HepG2 (cell line): ENCODE measurements at regions not wholly inside any gene's neighbourhood (a gene's known extent, or its start where the extent isn't known, plus 50 kb on each side); places are given as distances from the start of the nearest gene placed in this dataset.

Source experiments
- BCL6 ChIP-seq: IDR thresholded peaks from 2 replicates; pipeline ENCODE4 v1.6.1; 2016; ENCODE audit warnings: missing genetic modification reagents, missing compliant biosample characterization
- GFI1 ChIP-seq: sonication (generic); formaldehyde crosslinking; IDR thresholded peaks from 2 replicates; pipeline ENCODE4 v1.5.0; 2020; ENCODE audit warnings: missing genetic modification reagents, mild to moderate bottlenecking, borderline replicate concordance
- HNF4G ChIP-seq, 2 experiments: sonication (generic) in 1 of 2; formaldehyde crosslinking in 1 of 2; IDR thresholded peaks; 2 replicates each; pipeline versions ENCODE4 v1.4.0 to v1.6.1; 2011 to 2020; ENCODE audit warnings: borderline replicate concordance in 2 of 2, low read depth in 2 of 2, mild to moderate bottlenecking in 2 of 2, low read length in 1 of 2, missing genetic modification reagents in 1 of 2, moderate library complexity in 1 of 2
- PPARG ChIP-seq: conservative IDR thresholded peaks from 2 replicates; pipeline ENCODE4 v1.6.1; 2016; ENCODE audit warnings: missing biosample characterization, missing genetic modification reagents
- SOX13 ChIP-seq, 3 experiments: fragments of 450-650 bp in 1 of 3; sonication (generic) in 1 of 3; formaldehyde crosslinking in 1 of 3; IDR thresholded peaks in 2 of 3; conservative IDR thresholded peaks in 1 of 3; 2 replicates each; pipeline versions ENCODE4 v1.5.0 to v1.6.1; 2016 to 2020; ENCODE audit warnings: antibody characterized with exemption in 1 of 3, mild to moderate bottlenecking in 1 of 3, missing compliant biosample characterization in 1 of 3, missing genetic modification reagents in 1 of 3, moderate library complexity in 1 of 3
- TEAD3 ChIP-seq: optimal IDR thresholded peaks from 2 replicates; pipeline ENCODE3; 2016; ENCODE audit warnings: borderline replicate concordance
- TF ChIP-seq, protein P1 (sequence below): sonication (generic); formaldehyde crosslinking; IDR thresholded peaks from 2 replicates; pipeline ENCODE4 v1.4.0; 2020; ENCODE audit warnings: missing genetic modification reagents, borderline replicate concordance

DNA sequence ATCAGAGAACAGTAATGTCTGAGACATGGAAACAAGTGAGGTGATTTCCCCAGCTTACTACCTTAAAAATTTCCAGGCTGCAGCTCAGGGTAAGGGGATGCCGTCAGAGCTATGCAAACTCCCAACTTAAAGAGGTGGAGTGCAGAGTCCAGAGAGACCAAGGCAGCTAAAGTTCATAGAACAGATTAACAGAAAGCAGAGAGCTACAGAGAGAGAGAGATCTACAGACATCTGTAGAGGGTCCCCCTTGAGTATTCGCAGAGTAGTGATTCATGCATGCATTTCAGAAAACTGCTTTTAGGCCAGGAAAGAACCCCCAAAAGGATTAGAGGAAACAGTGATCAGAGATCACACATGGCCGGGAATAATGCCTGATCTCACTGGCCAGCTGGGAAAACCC is 306.2 kb upstream of the PUM3 start (continued):
- peak; percentile 68; the same call in 1 of the 2 replicates for TF ChIP-seq GFI1 (CRISPR knock-in tag)
- TF ChIP-seq, protein P1, sequence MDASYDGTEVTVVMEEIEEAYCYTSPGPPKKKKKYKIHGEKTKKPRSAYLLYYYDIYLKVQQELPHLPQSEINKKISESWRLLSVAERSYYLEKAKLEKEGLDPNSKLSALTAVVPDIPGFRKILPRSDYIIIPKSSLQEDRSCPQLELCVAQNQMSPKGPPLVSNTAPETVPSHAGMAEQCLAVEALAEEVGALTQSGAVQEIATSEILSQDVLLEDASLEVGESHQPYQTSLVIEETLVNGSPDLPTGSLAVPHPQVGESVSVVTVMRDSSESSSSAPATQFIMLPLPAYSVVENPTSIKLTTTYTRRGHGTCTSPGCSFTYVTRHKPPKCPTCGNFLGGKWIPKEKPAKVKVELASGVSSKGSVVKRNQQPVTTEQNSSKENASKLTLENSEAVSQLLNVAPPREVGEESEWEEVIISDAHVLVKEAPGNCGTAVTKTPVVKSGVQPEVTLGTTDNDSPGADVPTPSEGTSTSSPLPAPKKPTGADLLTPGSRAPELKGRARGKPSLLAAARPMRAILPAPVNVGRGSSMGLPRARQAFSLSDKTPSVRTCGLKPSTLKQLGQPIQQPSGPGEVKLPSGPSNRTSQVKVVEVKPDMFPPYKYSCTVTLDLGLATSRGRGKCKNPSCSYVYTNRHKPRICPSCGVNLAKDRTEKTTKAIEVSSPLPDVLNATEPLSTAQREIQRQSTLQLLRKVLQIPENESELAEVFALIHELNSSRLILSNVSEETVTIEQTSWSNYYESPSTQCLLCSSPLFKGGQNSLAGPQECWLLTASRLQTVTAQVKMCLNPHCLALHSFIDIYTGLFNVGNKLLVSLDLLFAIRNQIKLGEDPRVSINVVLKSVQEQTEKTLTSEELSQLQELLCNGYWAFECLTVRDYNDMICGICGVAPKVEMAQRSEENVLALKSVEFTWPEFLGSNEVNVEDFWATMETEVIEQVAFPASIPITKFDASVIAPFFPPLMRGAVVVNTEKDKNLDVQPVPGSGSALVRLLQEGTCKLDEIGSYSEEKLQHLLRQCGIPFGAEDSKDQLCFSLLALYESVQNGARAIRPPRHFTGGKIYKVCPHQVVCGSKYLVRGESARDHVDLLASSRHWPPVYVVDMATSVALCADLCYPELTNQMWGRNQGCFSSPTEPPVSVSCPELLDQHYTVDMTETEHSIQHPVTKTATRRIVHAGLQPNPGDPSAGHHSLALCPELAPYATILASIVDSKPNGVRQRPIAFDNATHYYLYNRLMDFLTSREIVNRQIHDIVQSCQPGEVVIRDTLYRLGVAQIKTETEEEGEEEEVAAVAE (CRISPR knock-in tag) = no peak
- TF ChIP-seq HNF4G (IDR thresholded peaks at IDR 0.05; ENCODE audit: borderline replicate concordance, low read depth, low read length) = peak; percentile 50
- TF ChIP-seq HNF4G (CRISPR knock-in tag; IDR thresholded peaks at IDR 0.05; ENCODE audit: borderline replicate concordance, low read depth) = no peak
- no peak for TF ChIP-seq SOX13 (IDR thresholded peaks at IDR 0.05)
- TF ChIP-seq SOX13 (CRISPR knock-in tag; conservative IDR thresholded peaks at IDR 0.05 in 1 of 2, IDR thresholded peaks at IDR 0.05 in 1 of 2) = 0 out of 4 replicates have a peak, but pooled peaks of 1 of the 2 experiments have one; percentile 8
- peak; percentile 61 for TF ChIP-seq BCL6 (CRISPR knock-in tag)
- TF ChIP-seq PPARG (CRISPR knock-in tag) = 0 out of 2 replicates have a peak, but pooled peaks have one; percentile 27
- peak; percentile 55 for TF ChIP-seq TEAD3 (CRISPR knock-in tag)
